ENCODE measurements at regions not wholly inside any gene's neighbourhood (a gene's known extent, or its start where the extent isn't known, plus 50 kb on each side); places are given as distances from the start of the nearest gene placed in this dataset.

DNA sequence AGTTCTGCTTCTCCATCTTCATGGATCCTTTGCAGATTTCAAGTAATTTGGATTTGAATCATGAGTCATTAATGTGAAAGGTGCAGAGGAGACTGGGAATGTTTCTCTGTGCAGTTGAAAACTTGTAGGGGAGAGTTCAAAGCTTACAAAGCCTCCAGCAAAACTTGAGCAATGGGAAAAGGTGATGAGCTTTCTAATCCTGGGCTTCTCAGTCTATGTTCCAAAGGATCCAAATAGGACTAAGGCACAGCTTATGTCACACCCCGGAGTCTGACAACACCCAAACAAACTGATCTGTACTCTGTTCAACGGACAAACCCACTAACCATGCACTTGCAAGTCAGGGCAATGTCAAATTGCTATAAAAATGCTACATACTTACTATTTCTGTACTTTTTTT lies 134.8 kb downstream of the DUSP6 start:
- H3K9me3 ChIP-seq = peaks cover 0 to 4% (median 0%) of the 10 kb centered on the region in 3 donors
- in situ Hi-C loops (cut with MboI; ENCODE audit: low sequenced_read_pairs in 4 of 4) (no loop called here), intact Hi-C loops (cut with DNase I; ENCODE audit: low total_unique reads) (loop anchor here (10.0 kb wide), 1 partner anchor 73 kb away; no protein-coding TSS in a partner anchor)
- H3K4me1 ChIP-seq = peaks cover 0 to 1% of the 10 kb centered on the region in 2 donors
- no peak overlapping the region for H3K4me3 ChIP-seq
- DNase-seq (no peak), ATAC-seq (no peak)
- no peak overlapping the region for H3K27ac ChIP-seq
- H3K27me3 ChIP-seq = peaks cover 0 to 2% (median 0%) of the 10 kb centered on the region in 3 donors
- TF ChIP-seq POLR2A (IDR thresholded peaks at IDR 0.05) = no peak
- TF ChIP-seq CTCF (IDR thresholded peaks at IDR 0.05 in 4 of 5, conservative IDR thresholded peaks at IDR 0.05 in 1 of 5) = no peak
- H3K36me3 ChIP-seq = no peaks in the 10 kb centered on the region

- H3K4me3 ChIP-seq = no peak overlapping the region
- no peaks in the 10 kb centered on the region for H3K36me3 ChIP-seq
- in situ Hi-C loops (cut with MboI; ENCODE audit: low sequenced_read_pairs in 4 of 4) = no loop called here
- H3K27me3 ChIP-seq = peaks cover 0 to 2% (median 0%) of the 10 kb centered on the region in 3 donors
- H3K9me3 ChIP-seq = peaks cover 0 to under 1% (median 0%) of the 10 kb centered on the region in 3 donors
- DNase-seq (no peak), ATAC-seq (no peak)
- TF ChIP-seq POLR2A (IDR thresholded peaks at IDR 0.05) (no peak), CTCF (IDR thresholded peaks at IDR 0.05 in 4 of 5, conservative IDR thresholded peaks at IDR 0.05 in 1 of 5) (no peak)
- intact Hi-C loops (cut with DNase I; ENCODE audit: low total_unique reads) = loop anchor here (10.0 kb wide), 1 partner anchor 72 kb away; no protein-coding TSS in a partner anchor
- peaks cover 6 to 7% of the 10 kb centered on the region in 2 donors for H3K4me1 ChIP-seq
- H3K27ac ChIP-seq = no peak overlapping the region
Measured at GRCh38 chr12:89216211-89216952, 135.9 kb downstream of the DUSP6 start.

- in situ Hi-C loops (cut with MboI; ENCODE audit: low sequenced_read_pairs in 4 of 4) = no loop called here
- TF ChIP-seq CTCF (IDR thresholded peaks at IDR 0.05 in 4 of 5, conservative IDR thresholded peaks at IDR 0.05 in 1 of 5) (no peak), POLR2A (IDR thresholded peaks at IDR 0.05) (no peak)
- no peaks in the 10 kb centered on the region for H3K36me3 ChIP-seq
- DNase-seq = no peak
- no peak overlapping the region for H3K27ac ChIP-seq
- intact Hi-C loops (cut with DNase I; ENCODE audit: low total_unique reads) = loop anchor here (10.0 kb wide), 1 partner anchor 70 kb away; no protein-coding TSS in a partner anchor
- H3K4me1 ChIP-seq = peaks cover 7 to 8% of the 10 kb centered on the region in 2 donors
- H3K9me3 ChIP-seq = no peaks in the 10 kb centered on the region
- no peak overlapping the region for H3K4me3 ChIP-seq
- no peaks in the 10 kb centered on the region for H3K27me3 ChIP-seq
- ATAC-seq = no peak
Measured at GRCh38 chr12:89215196-89215595, 137.1 kb downstream of the DUSP6 start.

DNA sequence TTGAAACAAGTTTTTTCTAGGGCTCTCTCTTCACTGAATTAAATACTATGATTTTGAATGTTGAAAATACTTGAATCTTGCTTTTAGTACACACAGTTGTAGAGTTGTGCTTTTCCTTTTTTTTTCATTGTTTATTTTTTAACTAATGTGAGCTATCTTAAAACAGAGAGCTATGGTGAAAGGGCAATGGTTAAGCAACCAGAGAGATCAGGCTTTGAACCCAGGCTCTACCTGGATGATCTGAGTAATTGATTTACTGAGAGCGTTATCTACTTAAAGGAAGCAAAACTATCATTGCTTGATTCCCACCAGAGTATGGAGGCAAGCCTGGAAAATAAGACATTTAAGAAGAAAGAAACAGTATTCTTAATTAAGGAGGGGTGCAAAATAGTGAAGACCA lies 138.6 kb downstream of the DUSP6 start:
- DNase-seq (no peak), ATAC-seq (no peak)
- Histone ChIP-seq H3K4me1 (peaks cover 7 to 10% of the 10 kb centered on the region in 2 donors), H3K36me3 (no peaks in the 10 kb centered on the region), H3K4me3 (no peak overlapping the region), H3K27ac (no peak overlapping the region), H3K9me3 (no peaks in the 10 kb centered on the region), H3K27me3 (no peaks in the 10 kb centered on the region)
- intact Hi-C loops (cut with DNase I; ENCODE audit: low total_unique reads) (loop anchor here (10.0 kb wide), 1 partner anchor 69 kb away; no protein-coding TSS in a partner anchor), in situ Hi-C loops (cut with MboI; ENCODE audit: low sequenced_read_pairs in 4 of 4) (no loop called here)
- TF ChIP-seq CTCF (IDR thresholded peaks at IDR 0.05 in 4 of 5, conservative IDR thresholded peaks at IDR 0.05 in 1 of 5) = no peak
- TF ChIP-seq POLR2A (IDR thresholded peaks at IDR 0.05) = no peak
